GM21717 (cell line): ENCODE measurements at regions not wholly inside any gene's neighbourhood (a gene's known extent, or its start where the extent isn't known, plus 50 kb on each side); places are given as distances from the start of the nearest gene placed in this dataset.
"Not testable (repeated sequence)": the region's sequence is repeated elsewhere in the genome, so short reads cannot be mapped to it uniquely, and the experiment has no call there.

Source experiments
- ATAC-seq: cut with Tn5 transposase; IDR thresholded peaks from one replicate; pipeline ENCODE4 v1.9.1; 2021; ENCODE audit warnings: mild to moderate bottlenecking, moderate library complexity; ENCODE audit not compliant: unreplicated experiment

- no peak for ATAC-seq
Measured at GRCh38 chr15:96790004-96790403, 459.5 kb downstream of the NR2F2 start.

DNA sequence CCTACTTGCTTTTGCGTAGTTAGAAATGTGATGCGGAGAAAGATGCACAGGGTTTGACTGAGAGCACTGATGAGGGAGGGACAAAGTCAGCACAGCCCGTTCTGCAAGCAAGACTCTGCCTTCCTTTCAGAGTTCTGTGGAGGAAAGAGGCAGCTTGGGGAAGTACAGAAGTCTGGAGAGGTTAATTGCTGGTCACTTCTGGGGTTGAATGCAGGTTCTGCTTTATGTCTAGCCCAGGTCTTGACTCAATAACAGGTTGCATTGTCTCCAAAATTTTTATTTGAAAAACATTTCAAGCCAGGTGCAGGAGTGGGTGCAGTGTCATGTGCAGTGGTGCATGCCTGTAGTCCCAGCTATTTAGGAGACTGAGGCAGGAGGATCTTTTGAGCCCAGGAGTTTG, 461.7 kb downstream of the NR2F2 start:
- ATAC-seq: no peak

DNA sequence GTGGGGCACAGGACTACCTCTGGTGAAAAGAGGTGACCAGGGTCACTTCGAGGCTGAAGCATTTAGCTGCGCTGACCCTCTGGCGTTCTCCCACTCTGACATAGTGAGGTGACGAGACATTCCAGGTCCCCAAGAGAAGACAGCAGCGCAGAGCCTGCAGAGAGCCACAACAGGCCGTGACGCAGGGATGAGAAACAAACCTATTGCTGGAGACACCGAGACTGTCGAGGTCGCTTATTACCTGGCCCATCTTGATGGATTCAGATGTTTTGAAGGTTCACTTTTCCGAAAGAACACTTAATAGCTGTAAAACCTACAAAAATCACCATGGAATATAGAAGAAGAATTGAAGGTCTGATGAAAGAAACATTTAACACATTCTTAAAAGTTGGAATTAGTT, 466.3 kb downstream of the NR2F2 start:
- ATAC-seq: no peak

DNA sequence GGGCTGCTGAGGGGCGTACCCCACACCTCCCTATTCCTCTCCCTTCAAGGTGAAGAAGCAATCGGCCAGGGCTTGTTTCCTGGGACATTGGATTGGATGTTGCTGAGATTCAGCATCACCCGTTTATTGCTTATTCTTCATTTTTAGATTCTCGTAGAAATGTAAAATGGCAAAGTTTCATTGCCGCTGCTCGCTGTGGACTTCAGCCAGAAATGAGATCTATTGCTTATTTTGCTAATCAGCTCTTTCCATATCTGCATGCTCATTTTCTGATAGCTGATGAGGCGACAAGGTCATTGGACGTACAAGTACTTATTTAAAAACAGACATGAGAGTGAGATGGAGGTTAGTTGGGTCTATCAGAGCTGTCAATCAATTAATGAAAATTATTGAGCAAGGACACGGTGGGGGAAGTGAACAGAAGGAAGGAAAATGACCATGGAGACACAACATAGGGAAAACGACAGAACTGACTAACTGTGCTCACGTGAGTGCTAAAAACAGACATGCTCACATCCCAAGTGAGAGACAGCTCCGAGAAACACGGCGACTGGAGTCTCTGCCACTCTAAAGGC, 471.2 kb downstream of the NR2F2 start:
- ATAC-seq: no peak

DNA sequence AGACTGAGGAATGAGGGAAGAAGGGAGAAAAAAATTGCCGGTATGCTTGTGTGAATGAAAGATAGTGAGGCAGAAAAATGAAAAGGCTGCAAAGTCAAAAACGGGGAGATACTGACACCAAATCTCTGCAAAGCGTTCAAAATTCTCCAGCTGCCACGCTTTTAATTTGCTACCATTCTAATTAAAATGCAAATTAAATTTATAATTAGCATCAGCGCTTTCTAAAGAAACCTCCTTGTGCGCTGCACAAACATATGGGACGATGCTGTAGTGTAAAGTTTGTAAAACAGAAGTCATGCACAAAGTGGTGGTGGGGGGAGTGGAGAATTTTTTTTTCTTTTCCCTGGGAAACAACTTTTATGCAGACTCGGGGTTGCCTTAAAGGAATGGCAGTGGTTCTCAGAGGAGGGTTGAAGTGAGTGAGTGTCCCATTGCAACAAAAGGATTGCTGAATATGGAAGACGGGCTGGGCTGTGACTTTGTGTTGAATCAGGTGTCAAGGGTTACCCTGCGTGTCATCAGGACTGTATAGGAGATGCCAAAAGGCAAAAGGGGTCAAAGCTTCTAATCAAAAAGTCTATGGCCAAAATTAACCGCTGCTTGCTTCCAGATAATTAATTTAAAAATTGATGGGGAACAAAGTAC, 472.2 kb downstream of the NR2F2 start:
- no peak for ATAC-seq

GRCh38 chr15:96804754-96805153, 474.3 kb downstream of the NR2F2 start:
- ATAC-seq: no peak

DNA sequence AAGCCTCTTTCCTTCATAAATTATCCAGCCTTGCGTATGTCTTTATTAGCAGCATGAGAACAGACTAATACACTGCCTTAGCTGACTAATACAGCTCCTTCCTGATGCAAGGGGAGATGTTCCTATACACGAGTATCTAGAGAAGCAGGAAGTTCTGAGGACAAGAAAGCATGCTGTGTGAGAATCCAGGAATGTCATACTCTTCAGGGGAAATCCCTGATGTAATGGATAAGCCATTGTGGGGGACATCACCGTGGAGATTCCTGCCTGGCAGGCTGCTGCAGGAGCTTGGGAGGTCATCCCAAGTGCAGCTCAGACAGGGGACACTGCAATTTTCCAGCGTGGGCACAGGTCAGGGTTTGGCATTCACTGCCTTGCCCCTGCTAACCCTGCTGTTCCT, 476.9 kb downstream of the NR2F2 start:
- ATAC-seq: no peak

DNA sequence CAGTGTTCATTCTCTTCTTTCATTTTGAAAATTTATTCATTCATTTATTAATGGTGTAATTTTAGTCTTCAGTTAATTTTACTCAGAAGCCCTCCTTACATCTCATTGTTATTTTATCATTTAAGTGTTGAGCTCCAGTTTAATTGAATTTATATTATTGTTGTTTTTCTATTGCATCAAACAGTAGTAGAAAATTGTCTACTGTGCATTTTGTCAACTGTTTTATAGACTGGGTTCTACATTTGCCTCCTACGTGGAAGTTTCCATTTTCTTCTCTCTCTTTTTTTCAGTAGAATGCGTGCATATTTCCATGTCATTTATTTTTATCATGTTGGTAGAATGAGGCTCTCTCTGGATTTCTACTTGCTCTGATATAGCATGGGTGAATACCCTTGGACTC, 487.4 kb downstream of the NR2F2 start:
- no peak for ATAC-seq

- no peak for ATAC-seq
Measured at GRCh38 chr15:96818861-96819260, 488.4 kb downstream of the NR2F2 start.

- no peak for ATAC-seq
Measured at GRCh38 chr15:96827981-96828380, 497.5 kb downstream of the NR2F2 start.

DNA sequence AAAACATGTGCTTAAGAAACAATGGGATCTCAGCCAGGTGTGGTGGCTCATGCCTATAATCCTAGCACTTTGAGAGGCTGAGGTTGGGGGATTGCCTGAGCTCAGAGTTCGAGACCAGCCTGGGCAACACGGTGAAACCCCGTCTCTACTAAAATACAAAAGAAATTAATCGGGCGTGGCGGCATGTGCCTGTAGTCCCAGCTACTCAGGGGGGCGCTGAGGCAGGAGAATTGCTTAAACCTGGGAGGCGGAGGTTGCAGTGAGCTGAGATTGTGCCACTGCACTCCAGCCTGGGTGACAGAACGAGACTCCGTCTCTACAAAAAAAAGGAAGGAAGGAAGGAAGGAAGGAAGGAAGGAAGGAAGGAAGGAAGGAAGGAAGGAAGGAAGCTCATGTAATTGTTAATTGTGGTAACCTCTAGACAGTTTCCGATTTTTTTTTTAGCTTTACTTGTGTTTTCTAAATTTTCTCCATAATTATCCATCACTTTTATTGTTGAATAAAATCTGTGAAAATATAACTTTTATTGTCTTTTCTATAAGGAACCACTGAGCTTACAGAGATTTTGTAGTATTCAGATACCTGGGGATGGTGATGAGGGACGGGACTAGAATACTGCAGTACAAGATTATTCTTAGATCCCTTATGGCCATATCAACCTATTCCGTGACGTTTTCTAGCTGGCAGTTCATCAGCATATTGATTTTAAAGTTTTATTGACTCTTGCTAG, 506.9 kb downstream of the NR2F2 start:
- no peak for ATAC-seq

- no peak for ATAC-seq
Measured at GRCh38 chr15:96838081-96838480, 507.6 kb downstream of the NR2F2 start.

GRCh38 chr15:96849271-96849900, 518.9 kb downstream of the NR2F2 start:
- ATAC-seq: no peak

- no peak for ATAC-seq
Measured at GRCh38 chr15:96851613-96852012, 521.1 kb downstream of the NR2F2 start.

GRCh38 chr15:96858694-96859093, 528.2 kb downstream of the NR2F2 start:
- no peak for ATAC-seq

DNA sequence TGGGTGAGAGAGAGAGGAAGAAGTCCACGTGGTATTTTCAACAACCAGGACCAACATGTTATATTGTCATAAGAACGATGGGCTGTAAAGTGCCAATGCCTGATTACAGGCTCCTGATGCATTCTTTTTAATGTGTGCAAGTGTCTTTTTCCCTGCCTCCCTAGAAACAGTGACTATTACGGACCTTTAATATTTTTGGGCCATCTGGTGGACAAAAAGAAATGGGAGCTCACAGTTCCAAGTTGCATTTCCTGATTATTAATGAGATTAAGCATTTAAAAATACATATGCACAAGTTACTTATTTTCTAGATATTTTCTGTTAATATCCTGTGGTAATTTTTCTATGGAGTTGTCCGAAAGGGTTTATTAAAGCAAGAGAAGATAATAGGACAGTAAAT, 530.2 kb downstream of the NR2F2 start:
- no peak for ATAC-seq

GRCh38 chr15:96867992-96868391, 537.5 kb downstream of the NR2F2 start:
- ATAC-seq: no peak

GRCh38 chr15:96869122-96869521, 538.6 kb downstream of the NR2F2 start:
- ATAC-seq: no peak

DNA sequence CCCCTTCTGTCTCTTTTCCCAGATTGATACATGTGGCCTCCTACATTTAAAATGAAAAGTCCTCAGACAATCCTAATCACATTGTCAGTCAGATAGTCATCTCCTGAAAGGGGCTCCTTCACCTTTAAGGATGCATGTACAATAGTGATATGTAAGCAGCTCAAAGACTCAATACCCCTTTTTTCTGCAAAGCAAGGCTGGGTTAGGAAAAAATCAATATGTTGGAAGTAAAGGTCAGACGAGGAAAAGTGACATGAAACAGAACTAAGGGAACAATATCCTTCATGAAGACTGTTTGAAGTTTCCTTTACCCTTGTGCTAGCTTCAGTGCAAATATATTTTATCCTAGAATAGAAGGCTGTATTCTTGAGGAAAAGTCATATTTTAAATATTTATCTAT, 539.3 kb downstream of the NR2F2 start:
- ATAC-seq: no peak

- no peak for ATAC-seq
Measured at GRCh38 chr15:96870580-96870979, 540.1 kb downstream of the NR2F2 start.

DNA sequence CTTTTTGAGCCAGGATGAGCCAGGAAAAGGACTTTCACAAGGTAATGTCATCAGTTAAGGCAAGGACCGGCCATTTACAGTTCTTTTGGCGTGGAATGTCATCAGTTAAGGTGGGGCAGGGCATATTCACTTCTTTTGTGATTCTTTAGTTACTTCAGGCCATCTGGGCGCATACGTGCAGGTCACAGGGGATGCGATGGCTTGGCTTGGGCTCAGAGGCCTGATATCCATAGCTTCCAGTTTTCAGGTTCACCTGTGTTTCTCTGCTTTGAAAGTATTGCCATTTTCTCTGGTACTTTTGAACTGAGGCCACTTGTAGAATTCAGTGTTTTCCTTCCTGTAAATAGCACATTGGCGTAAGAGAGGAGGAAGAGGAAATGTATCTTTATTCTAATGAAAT, 546.9 kb downstream of the NR2F2 start:
- not testable (repeated sequence) for ATAC-seq

- ATAC-seq: no peak
Measured at GRCh38 chr15:96878129-96878528, 547.6 kb downstream of the NR2F2 start.
